NB4 (cell line): ENCODE measurements at regions not wholly inside any gene's neighbourhood (a gene's known extent, or its start where the extent isn't known, plus 50 kb on each side); places are given as distances from the start of the nearest gene placed in this dataset.

Experiments used
- MYC ChIP-seq: IDR thresholded peaks from 2 replicates; pipeline ENCODE4 v1.6.1; 2011; ENCODE audit warnings: low read depth, low read length
- POLR2A ChIP-seq: IDR thresholded peaks from 2 replicates; pipeline ENCODE4 v1.6.1; 2011; ENCODE audit warnings: mild to moderate bottlenecking; ENCODE audit not compliant: insufficient read length; ENCODE audit errors: extremely low read depth
- TF ChIP-seq, protein P1 (sequence below): IDR thresholded peaks from one replicate; pipeline ENCODE4 v1.5.1; 2012; ENCODE audit warnings: low read depth, low read length
- TF ChIP-seq, protein P2 (sequence below): IDR thresholded peaks from 2 replicates; pipeline ENCODE4 v1.6.1; 2011; ENCODE audit warnings: low read depth, low read length

DNA sequence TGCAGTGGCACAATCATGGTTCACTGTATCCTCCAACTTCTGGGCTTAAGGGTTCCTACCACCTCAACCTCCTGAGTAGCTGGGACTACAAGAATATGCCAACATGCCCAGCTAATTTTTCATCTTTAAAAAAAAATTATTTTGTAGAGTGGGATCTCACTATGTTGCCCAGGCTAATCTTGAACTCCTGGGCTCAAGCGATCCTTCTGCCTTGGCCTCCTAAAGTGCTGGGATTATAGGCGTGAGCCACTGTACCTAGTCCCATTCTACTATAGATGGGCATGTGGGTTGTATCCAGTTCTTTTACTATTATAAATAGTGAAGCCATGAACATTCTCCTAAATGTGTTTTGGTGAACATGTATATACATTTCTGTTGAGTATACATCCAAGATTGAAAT, 57.9 kb upstream of the PAXBP1 start:
- TF ChIP-seq, protein P1, sequence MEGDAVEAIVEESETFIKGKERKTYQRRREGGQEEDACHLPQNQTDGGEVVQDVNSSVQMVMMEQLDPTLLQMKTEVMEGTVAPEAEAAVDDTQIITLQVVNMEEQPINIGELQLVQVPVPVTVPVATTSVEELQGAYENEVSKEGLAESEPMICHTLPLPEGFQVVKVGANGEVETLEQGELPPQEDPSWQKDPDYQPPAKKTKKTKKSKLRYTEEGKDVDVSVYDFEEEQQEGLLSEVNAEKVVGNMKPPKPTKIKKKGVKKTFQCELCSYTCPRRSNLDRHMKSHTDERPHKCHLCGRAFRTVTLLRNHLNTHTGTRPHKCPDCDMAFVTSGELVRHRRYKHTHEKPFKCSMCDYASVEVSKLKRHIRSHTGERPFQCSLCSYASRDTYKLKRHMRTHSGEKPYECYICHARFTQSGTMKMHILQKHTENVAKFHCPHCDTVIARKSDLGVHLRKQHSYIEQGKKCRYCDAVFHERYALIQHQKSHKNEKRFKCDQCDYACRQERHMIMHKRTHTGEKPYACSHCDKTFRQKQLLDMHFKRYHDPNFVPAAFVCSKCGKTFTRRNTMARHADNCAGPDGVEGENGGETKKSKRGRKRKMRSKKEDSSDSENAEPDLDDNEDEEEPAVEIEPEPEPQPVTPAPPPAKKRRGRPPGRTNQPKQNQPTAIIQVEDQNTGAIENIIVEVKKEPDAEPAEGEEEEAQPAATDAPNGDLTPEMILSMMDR, result no peak
- TF ChIP-seq, protein P2, sequence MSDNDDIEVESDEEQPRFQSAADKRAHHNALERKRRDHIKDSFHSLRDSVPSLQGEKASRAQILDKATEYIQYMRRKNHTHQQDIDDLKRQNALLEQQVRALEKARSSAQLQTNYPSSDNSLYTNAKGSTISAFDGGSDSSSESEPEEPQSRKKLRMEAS, result no peak
- TF ChIP-seq POLR2A (no peak), MYC (no peak)
